MM.1S (cell line): ENCODE measurements at regions not wholly inside any gene's neighbourhood (a gene's known extent, or its start where the extent isn't known, plus 50 kb on each side); places are given as distances from the start of the nearest gene placed in this dataset.

Experiments
- CTCF ChIP-seq: fragments of 300-600 bp; sonication (generic); IDR thresholded peaks from 2 replicates; pipeline ENCODE4 v1.5.1; 2016; ENCODE audit warnings: antibody characterized with exemption, low read length, mixed read lengths
- EZH2phosphoT487 ChIP-seq: fragments of 300-600 bp; sonication (generic); IDR thresholded peaks from 2 replicates; pipeline ENCODE4 v1.6.1; 2018; ENCODE audit warnings: antibody characterized with exemption, low read length

- TF ChIP-seq CTCF (no peak), EZH2phosphoT487 (no peak)
Measured at GRCh38 chrX:138270931-138271330, 440.6 kb downstream of the FGF13 start.
